GM21390 (cell line): ENCODE measurements at regions not wholly inside any gene's neighbourhood (a gene's known extent, or its start where the extent isn't known, plus 50 kb on each side); places are given as distances from the start of the nearest gene placed in this dataset.
"Not testable (repeated sequence)": the region's sequence is repeated elsewhere in the genome, so short reads cannot be mapped to it uniquely, and the experiment has no call there.

ENCODE experiments used
- ATAC-seq: cut with Tn5 transposase; IDR thresholded peaks from one replicate; pipeline ENCODE4 v1.9.1; 2021; ENCODE audit not compliant: unreplicated experiment

- ATAC-seq: no peak
These were observed 116.7 kb upstream of the PLCL2 start for GRCh38 chr3:16768014-16768413.

- no peak for ATAC-seq
These were observed 115.8 kb upstream of the PLCL2 start for GRCh38 chr3:16768956-16769355.

GRCh38 chr3:16769525-16769924 lies 115.2 kb upstream of the PLCL2 start:
- ATAC-seq: no peak

GRCh38 chr3:16770021-16770420 lies 114.7 kb upstream of the PLCL2 start:
- no peak for ATAC-seq

- no peak for ATAC-seq
These were observed 114.0 kb upstream of the PLCL2 start for GRCh38 chr3:16770792-16771191.

- not testable (repeated sequence) for ATAC-seq
These were observed 111.2 kb upstream of the PLCL2 start for GRCh38 chr3:16773594-16773993.

GRCh38 chr3:16774536-16774935 lies 110.2 kb upstream of the PLCL2 start:
- ATAC-seq: not testable (repeated sequence)

GRCh38 chr3:16784973-16785372 lies 99.8 kb upstream of the PLCL2 start:
- ATAC-seq: no peak

- ATAC-seq: no peak
These were observed 99.3 kb upstream of the PLCL2 start for GRCh38 chr3:16785465-16785864.

- ATAC-seq: no peak
These were observed 96.2 kb upstream of the PLCL2 start for GRCh38 chr3:16788440-16789056.

GRCh38 chr3:16789344-16790120 lies 95.2 kb upstream of the PLCL2 start:
- no peak for ATAC-seq

- no peak for ATAC-seq
These were observed 94.0 kb upstream of the PLCL2 start for GRCh38 chr3:16790432-16791400.

- ATAC-seq: no peak
These were observed 91.4 kb upstream of the PLCL2 start for GRCh38 chr3:16793321-16793720.

- ATAC-seq: no peak
These were observed 90.5 kb upstream of the PLCL2 start for GRCh38 chr3:16794257-16794656.

GRCh38 chr3:16795581-16795980 lies 89.2 kb upstream of the PLCL2 start:
- no peak for ATAC-seq

GRCh38 chr3:16797831-16798230 lies 86.9 kb upstream of the PLCL2 start:
- no peak for ATAC-seq

GRCh38 chr3:16798738-16799137 lies 86.0 kb upstream of the PLCL2 start:
- no peak for ATAC-seq

- ATAC-seq: no peak
These were observed 84.4 kb upstream of the PLCL2 start for GRCh38 chr3:16800361-16800760.

GRCh38 chr3:16801223-16801622 lies 83.5 kb upstream of the PLCL2 start:
- ATAC-seq: no peak

- no peak for ATAC-seq
These were observed 83.1 kb upstream of the PLCL2 start for GRCh38 chr3:16801698-16802097.

- peak; percentile 86 for ATAC-seq
These were observed 82.4 kb upstream of the PLCL2 start for GRCh38 chr3:16802389-16802788.

GRCh38 chr3:16803019-16803418 lies 81.7 kb upstream of the PLCL2 start:
- ATAC-seq: no peak
